GM21526 (cell line): ENCODE measurements at regions not wholly inside any gene's neighbourhood (a gene's known extent, or its start where the extent isn't known, plus 50 kb on each side); places are given as distances from the start of the nearest gene placed in this dataset.

ENCODE experiments used
- ATAC-seq: cut with Tn5 transposase; IDR thresholded peaks from one replicate; pipeline ENCODE4 v1.9.1; 2021; ENCODE audit warnings: moderate library complexity; ENCODE audit not compliant: unreplicated experiment, low FRiP score

GRCh38 chr5:107155707-107156106 lies 515.0 kb downstream of the EFNA5 start:
- ATAC-seq, result no peak

GRCh38 chr5:107154593-107154992 lies 516.1 kb downstream of the EFNA5 start:
- no peak for ATAC-seq

- ATAC-seq, result no peak
Observed at GRCh38 chr5:107153283-107153682, 517.5 kb downstream of the EFNA5 start.

GRCh38 chr5:107149243-107150005 lies 521.3 kb downstream of the EFNA5 start:
- peak; percentile 83 for ATAC-seq

GRCh38 chr5:107147589-107147988 lies 523.1 kb downstream of the EFNA5 start:
- ATAC-seq, result no peak

- no peak for ATAC-seq
Observed at GRCh38 chr5:107146901-107147300, 523.8 kb downstream of the EFNA5 start.

GRCh38 chr5:107135391-107135790 lies 535.3 kb downstream of the EFNA5 start:
- ATAC-seq, result no peak

GRCh38 chr5:107134931-107135330 lies 535.8 kb downstream of the EFNA5 start:
- no peak for ATAC-seq

- no peak for ATAC-seq
Observed at GRCh38 chr5:107129051-107129450, 541.7 kb downstream of the EFNA5 start.

GRCh38 chr5:107127878-107128277 lies 542.9 kb downstream of the EFNA5 start:
- no peak for ATAC-seq

GRCh38 chr5:107126341-107126740 lies 544.4 kb downstream of the EFNA5 start:
- no peak for ATAC-seq

GRCh38 chr5:107124376-107124775 lies 546.4 kb downstream of the EFNA5 start:
- no peak for ATAC-seq

- ATAC-seq, result no peak
Observed at GRCh38 chr5:107123014-107123413, 547.7 kb downstream of the EFNA5 start.

GRCh38 chr5:107121793-107122519 lies 548.8 kb downstream of the EFNA5 start:
- ATAC-seq, result no peak

GRCh38 chr5:107119656-107120055 lies 551.1 kb downstream of the EFNA5 start:
- no peak for ATAC-seq

- ATAC-seq, result no peak
Observed at GRCh38 chr5:107118184-107119019, 552.3 kb downstream of the EFNA5 start.

- no peak for ATAC-seq
Observed at GRCh38 chr5:107112216-107112615, 558.5 kb downstream of the EFNA5 start.

GRCh38 chr5:107104040-107104995 lies 566.4 kb downstream of the EFNA5 start:
- ATAC-seq, result no peak

GRCh38 chr5:107103522-107103921 lies 567.2 kb downstream of the EFNA5 start:
- ATAC-seq, result no peak

GRCh38 chr5:107100121-107100520 lies 570.6 kb downstream of the EFNA5 start:
- ATAC-seq, result no peak
